ENCODE measurements at regions not wholly inside any gene's neighbourhood (a gene's known extent, or its start where the extent isn't known, plus 50 kb on each side); places are given as distances from the start of the nearest gene placed in this dataset.
A peak's percentile ranks its signal among the peaks of the same experiment; 100 is the strongest.
"Not testable (repeated sequence)": the region's sequence is repeated elsewhere in the genome, so short reads cannot be mapped to it uniquely, and the experiment has no call there.

DNA sequence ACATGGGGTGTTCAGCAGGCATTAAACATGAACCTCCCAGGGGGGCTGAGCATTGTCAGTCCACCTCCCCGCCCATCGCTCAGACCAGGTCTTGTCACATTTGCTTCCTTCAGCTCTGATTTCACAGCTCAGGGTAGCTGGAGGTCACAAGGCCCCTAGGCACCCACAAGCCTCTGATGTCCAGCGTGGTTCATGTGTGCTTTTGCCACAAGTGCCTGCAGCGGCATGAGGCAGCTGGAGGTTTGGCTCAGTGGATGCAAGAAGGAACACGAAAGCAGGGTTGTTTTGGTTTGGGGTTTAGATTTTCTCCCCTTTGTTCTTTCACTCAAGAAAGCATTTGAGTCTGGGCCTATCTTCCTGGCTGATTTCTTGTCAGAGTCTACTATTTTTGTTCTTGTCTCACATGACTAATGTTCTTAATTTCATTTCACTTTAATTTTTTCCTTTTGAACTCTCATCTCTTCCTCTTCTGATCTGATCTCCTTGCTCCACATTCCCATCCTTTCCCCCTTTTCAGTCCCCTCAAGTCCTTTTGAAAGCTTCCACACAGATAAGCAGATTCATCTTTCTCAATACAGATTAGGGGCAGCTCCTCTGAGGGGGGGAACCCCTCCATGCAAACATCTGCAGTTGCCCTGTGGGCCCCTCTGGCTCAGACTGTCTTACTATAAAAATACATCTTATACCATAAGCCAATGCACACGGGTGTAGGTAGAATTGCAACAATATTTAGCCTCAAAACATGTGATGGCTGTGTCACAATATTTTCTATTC, 68.1 kb upstream of the CEP85L start:
- no peak for DNase-seq

DNA sequence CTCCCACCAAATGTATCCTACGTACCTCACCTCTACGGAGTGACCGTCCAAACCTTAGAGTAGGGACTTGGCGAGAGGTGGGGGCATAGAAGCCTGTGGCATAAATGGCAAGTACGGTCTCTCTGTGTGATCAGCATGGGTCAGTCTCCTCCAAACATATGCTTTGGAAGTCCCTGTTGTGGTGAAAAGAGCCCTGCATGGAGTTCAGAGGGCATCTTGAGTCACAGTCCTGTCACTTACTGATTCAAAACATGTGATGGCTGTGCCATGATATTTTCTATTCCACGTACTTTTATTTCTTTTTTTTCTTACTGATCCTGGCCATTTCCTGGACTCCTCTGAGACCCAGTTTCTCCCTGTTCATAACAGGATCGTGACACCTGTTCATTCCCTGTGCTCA, 67.5 kb upstream of the CEP85L start:
- DNase-seq: no peak

DNA sequence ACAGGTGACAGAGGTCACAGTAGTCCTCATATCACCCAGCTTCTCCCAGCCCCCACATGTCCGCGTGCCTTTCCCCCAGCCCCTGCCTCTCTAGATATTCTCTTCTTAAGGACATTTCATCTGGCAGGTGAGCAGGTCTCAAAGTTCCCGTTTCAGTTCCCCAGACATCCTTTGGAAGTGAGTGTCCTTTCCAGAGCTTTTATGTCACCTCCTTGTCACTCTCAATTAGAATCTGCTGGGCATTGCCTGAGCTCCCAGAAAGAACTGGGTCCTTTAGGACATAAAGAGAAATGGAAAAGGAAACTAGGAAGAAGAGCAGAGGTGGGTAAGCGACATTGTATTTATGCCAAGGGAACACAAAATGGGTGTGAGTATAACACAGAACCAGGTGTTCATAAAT, 66.9 kb upstream of the CEP85L start:
- DNase-seq: no peak

DNA sequence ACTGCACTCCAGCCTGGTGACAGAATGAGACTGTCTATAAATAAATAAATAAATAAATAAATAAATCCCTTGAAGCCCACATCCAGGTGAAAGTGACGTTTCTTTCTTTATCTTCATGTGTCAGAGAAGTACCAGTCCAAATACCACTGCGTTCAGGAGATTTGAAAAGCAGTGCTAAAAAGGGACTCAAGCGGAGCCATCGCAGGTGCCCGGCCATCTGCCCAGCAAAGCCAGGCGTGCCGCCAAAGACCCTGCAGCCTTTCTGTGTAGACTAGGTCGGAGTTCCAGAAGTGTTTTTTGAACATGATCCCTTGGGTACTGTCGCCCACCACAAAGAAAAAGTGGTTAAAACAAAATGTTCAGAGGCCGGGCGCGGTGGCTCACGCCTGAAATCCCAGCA, 65.7 kb upstream of the CEP85L start:
- DNase-seq: no peak

DNA sequence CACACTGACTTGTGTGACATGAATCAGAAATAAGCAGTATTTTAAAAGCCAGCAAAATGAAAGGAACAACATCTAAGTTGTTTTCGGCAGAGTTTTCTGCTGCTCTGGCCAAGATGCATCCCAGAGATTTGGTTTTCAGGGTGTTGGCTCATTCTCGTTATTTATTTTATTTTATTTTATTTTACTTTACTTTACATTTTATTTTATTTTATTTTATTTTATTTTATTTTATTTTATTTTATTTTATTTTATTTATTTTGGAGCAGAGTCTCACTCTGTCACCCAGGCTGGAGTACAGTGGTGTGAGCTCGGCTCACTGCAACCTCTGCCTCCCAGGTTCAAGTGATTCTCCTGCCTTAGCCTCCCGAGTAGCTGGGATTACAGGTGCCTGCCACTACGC, 64.5 kb upstream of the CEP85L start:
- not testable (repeated sequence) for DNase-seq

DNA sequence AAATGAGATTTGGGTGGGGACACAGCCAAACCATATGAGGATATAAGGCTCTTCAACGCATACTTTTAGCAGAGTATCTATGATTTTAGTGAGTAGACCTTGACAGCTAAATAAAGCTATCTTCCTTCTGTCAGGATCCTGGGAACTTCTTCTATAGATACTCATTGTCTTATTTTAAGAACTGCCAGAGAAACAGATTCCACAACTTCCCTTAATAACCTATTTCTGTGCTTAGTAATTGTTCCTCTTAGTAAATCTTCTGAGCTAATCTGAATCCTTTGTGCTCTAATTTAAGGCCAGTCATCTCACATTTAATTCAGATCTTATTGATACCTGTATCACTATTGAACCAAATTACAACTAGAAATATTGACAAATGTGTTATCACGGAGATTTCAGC, 64.0 kb upstream of the CEP85L start:
- no peak for DNase-seq

DNA sequence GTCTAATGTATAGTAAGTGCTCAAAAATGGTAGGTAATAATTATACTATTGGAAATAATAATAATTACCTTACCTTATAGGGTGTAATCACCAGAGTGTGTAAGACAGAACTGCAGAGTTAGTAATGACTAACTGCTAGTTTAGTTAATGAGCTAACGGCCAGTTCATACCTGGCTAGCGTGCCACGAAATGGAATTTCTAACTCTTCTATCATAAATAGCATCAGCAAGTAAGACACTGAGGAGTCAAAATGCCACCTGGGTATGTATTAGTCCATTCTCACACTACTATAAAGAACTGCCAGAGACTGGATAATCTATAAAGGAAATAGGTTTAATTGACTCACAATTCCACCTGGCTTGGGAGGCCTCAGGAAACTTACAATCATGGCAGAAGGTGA, 63.4 kb upstream of the CEP85L start:
- DNase-seq: no peak

DNA sequence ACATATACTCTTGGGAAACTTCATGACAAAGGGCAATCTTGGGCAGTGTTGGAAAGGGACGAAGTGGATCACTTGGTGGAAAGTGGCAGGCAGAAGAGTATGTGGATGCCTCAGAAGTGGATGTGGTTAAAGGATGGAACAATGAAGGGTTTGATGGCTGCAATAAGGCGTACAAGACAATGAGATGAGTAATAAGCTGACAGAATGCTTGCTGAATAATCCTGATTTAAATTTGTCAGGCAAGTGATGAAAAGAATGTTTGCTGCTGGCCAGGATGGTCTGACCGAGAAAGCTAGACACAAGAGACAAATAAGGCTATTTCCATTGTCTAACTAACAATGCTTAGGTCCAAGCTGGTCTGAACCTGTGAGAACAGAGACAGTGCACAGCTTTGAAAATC, 61.6 kb upstream of the CEP85L start:
- peak in 3 of 56 donors; percentile 11 to 17 (median 14) for DNase-seq

DNA sequence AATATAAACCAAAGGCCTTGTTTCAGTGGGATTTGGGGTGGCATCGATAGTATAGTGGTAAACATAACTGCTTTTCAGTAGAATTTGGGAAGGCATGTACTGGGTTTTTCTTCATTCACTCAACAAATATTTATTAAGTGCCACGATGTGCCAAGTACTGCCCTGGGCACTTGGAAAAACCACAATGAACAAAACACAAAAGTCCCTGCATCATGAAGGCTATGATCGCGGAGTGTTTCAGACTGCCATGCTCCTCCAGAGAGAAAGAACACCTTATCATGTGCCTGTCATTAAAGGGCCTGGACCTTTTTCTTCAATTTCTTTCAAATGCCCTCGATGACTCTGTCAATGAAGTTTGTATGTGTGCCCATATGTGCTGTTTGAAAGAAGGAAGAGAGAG, 59.2 kb upstream of the CEP85L start:
- DNase-seq: peak in 1 of 56 donors; percentile 6

DNA sequence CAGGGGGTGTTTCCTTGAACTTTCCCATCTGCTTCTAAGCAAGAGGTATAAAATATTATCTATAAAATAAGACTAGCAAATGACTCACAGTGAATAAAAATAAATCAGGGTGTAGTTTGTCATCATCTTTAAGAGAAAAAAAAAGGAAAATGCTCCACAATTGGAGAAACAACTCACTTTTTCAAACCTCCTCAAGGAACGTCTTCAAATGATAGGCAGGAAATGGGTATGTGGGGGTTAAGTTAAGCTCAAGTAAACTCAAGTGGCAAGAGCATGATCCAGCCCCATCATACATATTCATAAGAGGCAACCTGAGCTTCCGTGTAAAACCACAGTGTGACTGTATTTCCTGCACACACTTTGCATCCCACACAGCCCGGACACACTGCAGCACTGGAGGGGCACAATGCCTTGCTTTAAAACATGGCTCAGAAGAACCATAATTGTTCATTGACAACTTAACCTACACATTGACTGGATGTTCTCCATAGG, 58.5 kb upstream of the CEP85L start:
- peak in 3 of 56 donors; percentile 3 to 39 (median 17) for DNase-seq

DNA sequence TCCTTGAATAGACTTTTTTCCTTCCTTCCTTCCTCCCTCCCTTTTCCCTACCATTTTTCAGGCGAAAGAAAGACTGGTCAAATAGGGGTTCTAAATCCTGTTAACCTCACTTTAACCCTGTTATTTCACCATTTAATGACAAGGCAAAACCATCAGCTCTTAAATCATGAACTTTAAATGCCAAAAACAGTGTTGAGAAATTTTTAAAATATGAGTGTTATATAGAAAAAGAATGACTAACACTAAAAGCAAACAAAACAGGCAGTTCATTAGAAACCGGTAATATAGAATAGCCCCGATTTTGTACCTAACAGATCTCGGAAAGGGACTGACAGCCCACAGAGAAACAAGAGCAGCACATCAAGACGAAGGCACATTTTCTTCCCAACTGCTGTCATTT, 57.4 kb upstream of the CEP85L start:
- no peak for DNase-seq

DNA sequence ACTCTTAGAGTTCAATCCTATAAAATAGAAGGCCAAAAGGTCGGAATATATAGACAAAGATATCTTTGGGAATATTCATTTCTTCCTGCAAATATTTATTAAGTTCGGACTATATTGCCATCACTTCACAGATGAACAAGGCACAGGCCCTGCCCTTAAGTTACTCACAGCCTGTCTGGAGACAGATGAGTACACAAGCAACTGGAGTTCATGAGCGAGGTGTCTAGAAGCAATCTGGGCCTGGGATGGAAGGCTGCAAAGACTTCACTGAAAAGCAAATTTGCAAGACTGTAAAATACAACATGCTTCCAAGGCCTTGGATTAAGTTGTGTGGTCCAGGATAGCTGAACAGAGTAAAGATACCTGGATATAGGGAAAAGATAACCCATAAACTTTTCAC, 56.7 kb upstream of the CEP85L start:
- DNase-seq: no peak

DNA sequence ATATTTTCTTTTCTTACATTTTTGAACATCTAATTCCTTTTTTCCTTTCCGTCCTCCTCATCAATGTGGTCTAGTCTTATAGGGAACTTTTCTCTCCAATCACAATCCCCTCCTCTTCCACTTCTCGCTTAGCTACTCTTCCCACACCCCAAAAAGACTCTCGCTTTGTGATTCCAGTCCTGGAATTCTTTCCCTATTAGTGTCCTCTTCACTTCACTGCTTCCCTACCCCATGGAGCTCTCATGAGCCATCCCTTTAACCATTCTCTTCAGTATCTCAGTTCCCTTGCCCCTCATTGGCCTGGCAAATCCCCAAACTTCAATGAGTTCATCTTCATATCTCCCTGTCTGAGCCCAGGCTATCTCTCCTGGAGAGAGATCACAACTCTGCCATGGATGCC, 55.3 kb upstream of the CEP85L start:
- DNase-seq: no peak

DNA sequence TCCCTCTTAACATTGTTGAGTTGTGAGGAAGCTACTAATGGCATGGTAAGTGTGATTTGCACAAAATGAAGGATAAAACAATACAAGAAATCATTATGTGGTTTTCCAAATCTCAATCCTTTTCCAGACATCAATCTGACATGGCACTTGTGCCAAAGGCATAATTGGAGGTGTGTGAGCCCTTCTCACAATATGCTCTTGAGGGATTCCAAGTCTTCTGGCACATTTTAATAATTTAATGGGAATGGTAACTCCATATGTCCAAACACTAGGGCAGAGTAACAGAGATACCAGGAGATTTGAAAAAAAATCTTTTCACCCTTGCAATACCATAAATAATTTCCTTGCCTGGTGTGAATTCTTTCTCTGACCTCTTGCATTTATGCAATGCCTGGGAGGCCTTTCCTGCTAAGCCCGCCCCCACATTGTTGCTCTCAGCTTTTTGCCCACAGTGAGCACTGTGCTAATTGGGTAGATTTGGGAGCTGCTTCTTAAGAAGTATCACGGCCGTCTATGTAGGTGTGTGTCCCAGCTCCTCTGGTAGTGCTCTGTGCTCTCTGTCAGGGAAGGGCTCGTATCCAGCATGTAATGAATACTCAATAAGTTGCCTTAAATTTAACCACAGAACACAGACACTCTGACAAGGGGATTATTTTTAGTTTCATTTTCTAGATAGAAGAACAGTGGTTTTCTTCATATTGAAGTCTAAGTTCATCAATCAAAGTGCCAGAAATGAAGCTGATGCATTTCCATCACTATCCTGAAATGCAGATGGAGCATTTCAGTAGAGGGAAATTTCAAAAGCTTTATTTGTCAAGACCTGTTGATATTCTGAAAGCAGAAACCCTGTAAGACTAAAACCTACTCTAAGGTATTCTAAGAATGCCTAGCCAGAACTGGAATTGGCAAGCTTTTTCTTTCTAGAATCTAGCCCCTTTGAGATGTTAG, 54.4 kb upstream of the CEP85L start:
- peak in 1 of 56 donors; percentile 3 for DNase-seq

DNA sequence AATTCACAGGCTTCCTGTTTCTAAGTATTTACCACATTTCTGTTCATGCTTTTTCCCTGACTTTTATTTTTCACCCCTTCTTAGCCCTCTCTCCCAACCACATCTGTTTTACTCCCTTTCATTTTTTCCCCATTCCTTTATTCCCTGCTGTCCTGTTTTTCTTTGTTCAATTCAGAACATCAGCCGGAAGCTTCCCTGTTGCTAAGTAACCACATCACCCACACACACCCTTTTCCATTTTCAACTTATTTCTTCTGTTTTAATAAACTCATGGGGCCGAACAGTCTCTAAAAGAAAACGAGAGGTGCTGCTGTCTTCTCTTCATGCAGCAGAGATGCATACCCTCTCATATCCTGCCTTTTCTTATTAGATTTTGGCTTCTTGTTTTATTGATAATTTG, 53.5 kb upstream of the CEP85L start:
- DNase-seq: no peak

DNA sequence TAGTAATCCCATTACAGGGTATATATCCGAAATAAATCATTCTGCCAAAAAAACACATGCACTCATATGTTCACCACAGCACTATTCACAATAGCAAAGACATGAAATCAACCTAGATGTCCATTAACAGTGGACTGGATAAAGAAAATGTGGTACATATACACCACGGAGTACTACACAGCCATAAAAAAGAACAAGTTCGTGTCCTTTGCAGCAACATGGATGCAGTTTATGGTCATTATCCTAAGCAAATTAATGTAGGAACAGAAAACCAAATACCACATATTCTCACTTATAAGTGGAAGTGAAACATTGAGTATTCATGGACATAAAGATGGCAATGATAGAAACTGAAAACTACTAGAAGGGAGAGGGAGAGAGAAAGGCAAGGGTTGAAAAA, 49.9 kb upstream of the CEP85L start:
- DNase-seq: not testable (repeated sequence)

All from amygdala (tissue), 56 donors.